SK-N-SH (cell line): ENCODE measurements at regions not wholly inside any gene's neighbourhood (a gene's known extent, or its start where the extent isn't known, plus 50 kb on each side); places are given as distances from the start of the nearest gene placed in this dataset.

Source experiments
- EZH2phosphoT487 ChIP-seq: fragments of 200-600 bp; sonication (generic); IDR thresholded peaks from 2 replicates; pipeline ENCODE4 v1.6.1; 2017; ENCODE audit warnings: low read depth, mixed run types, mild to moderate bottlenecking, antibody characterized with exemption, moderate library complexity, borderline replicate concordance
- YY1 ChIP-seq: IDR thresholded peaks from 2 replicates; pipeline ENCODE4 v1.4.0; 2012; ENCODE audit warnings: low read depth, mild to moderate bottlenecking
- TF ChIP-seq, protein P1 (sequence below): IDR thresholded peaks from 2 replicates; pipeline ENCODE4 v1.6.1; 2012; ENCODE audit warnings: mild to moderate bottlenecking, low read depth, low read length, moderate library complexity
- TF ChIP-seq, protein P2 (sequence below): fragments of 200-600 bp; sonication (generic); IDR thresholded peaks from 2 replicates; pipeline ENCODE4 v1.6.1; 2017; ENCODE audit warnings: antibody characterized with exemption, mild to moderate bottlenecking, moderate library complexity

DNA sequence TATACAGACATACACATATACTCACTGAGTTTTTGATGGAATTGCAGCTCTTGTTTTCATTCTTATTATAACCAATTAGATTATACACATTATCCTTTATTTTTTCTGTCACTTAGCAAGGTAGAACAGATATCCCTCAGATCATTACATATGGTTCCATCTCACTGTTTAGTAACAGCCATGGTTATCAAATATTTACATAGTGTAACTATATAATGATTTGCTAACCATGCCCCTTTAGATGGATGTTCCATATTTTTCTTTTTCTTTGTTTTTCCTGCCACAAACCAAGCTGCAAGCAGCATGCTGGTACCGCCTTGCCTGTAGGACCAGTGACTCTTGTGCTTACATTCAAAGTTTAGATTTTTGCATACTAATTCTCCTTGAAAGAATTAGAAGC is 163.4 kb upstream of the NFE2L3 start:
- TF ChIP-seq, protein P1, sequence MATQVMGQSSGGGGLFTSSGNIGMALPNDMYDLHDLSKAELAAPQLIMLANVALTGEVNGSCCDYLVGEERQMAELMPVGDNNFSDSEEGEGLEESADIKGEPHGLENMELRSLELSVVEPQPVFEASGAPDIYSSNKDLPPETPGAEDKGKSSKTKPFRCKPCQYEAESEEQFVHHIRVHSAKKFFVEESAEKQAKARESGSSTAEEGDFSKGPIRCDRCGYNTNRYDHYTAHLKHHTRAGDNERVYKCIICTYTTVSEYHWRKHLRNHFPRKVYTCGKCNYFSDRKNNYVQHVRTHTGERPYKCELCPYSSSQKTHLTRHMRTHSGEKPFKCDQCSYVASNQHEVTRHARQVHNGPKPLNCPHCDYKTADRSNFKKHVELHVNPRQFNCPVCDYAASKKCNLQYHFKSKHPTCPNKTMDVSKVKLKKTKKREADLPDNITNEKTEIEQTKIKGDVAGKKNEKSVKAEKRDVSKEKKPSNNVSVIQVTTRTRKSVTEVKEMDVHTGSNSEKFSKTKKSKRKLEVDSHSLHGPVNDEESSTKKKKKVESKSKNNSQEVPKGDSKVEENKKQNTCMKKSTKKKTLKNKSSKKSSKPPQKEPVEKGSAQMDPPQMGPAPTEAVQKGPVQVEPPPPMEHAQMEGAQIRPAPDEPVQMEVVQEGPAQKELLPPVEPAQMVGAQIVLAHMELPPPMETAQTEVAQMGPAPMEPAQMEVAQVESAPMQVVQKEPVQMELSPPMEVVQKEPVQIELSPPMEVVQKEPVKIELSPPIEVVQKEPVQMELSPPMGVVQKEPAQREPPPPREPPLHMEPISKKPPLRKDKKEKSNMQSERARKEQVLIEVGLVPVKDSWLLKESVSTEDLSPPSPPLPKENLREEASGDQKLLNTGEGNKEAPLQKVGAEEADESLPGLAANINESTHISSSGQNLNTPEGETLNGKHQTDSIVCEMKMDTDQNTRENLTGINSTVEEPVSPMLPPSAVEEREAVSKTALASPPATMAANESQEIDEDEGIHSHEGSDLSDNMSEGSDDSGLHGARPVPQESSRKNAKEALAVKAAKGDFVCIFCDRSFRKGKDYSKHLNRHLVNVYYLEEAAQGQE, result no peak
- TF ChIP-seq, protein P2, sequence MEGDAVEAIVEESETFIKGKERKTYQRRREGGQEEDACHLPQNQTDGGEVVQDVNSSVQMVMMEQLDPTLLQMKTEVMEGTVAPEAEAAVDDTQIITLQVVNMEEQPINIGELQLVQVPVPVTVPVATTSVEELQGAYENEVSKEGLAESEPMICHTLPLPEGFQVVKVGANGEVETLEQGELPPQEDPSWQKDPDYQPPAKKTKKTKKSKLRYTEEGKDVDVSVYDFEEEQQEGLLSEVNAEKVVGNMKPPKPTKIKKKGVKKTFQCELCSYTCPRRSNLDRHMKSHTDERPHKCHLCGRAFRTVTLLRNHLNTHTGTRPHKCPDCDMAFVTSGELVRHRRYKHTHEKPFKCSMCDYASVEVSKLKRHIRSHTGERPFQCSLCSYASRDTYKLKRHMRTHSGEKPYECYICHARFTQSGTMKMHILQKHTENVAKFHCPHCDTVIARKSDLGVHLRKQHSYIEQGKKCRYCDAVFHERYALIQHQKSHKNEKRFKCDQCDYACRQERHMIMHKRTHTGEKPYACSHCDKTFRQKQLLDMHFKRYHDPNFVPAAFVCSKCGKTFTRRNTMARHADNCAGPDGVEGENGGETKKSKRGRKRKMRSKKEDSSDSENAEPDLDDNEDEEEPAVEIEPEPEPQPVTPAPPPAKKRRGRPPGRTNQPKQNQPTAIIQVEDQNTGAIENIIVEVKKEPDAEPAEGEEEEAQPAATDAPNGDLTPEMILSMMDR, result no peak
- TF ChIP-seq EZH2phosphoT487, result no peak
- no peak for TF ChIP-seq YY1
